Ascending aorta (tissue), 2 donors: ENCODE measurements at regions not wholly inside any gene's neighbourhood (a gene's known extent, or its start where the extent isn't known, plus 50 kb on each side); places are given as distances from the start of the nearest gene placed in this dataset.

Source experiments
- DNase-seq, 2 donors: peaks; one replicate each; pipeline ENCODE4 v3.0.0-alpha.2; 2019; ENCODE audit warnings: low spot score in 2 of 2
- H3K27ac ChIP-seq, 2 donors: fragments of 200-600 bp; sonication (generic); one replicate each; pipeline ENCODE4 v1.5.1; 2016 to 2017; ENCODE audit warnings: mild to moderate bottlenecking in 1 of 2
- H3K27me3 ChIP-seq: fragments of 200-600 bp; sonication (generic); one replicate; pipeline ENCODE4 v1.5.1; 2017
- H3K36me3 ChIP-seq, 2 donors: fragments of 200-600 bp; sonication (generic); one replicate each; pipeline ENCODE4 v1.5.1; 2016
- H3K4me1 ChIP-seq, 2 donors: fragments of 200-600 bp; sonication (generic); one replicate each; pipeline ENCODE4 v1.5.1; 2016 to 2017; ENCODE audit warnings: mild to moderate bottlenecking in 1 of 2
- H3K4me3 ChIP-seq, 2 donors: fragments of 200-600 bp; sonication (generic); one replicate each; pipeline ENCODE4 v1.5.1; 2016 to 2017; ENCODE audit warnings: mild to moderate bottlenecking in 1 of 2
- H3K9me3 ChIP-seq, 2 donors: fragments of 200-600 bp; sonication (generic); one replicate each; pipeline ENCODE4 v1.5.1; 2016
- intact Hi-C: fragments of 100-400 bp; cut with DNase I; formaldehyde crosslinking; loops from one replicate; pipeline ENCODE4 v1.15.1; 2023
- TF ChIP-seq, protein P1 (sequence below), 3 experiments: fragments of 200-600 bp in 2 of 3; fragments of 450-650 bp in 1 of 3; sonication (generic) in 2 of 3; IDR thresholded peaks; one replicate each; pipeline ENCODE4 v1.5.1; 2016 to 2019; ENCODE audit warnings: antibody characterized with exemption in 3 of 3, mild to moderate bottlenecking in 1 of 3, moderate library complexity in 1 of 3

DNA sequence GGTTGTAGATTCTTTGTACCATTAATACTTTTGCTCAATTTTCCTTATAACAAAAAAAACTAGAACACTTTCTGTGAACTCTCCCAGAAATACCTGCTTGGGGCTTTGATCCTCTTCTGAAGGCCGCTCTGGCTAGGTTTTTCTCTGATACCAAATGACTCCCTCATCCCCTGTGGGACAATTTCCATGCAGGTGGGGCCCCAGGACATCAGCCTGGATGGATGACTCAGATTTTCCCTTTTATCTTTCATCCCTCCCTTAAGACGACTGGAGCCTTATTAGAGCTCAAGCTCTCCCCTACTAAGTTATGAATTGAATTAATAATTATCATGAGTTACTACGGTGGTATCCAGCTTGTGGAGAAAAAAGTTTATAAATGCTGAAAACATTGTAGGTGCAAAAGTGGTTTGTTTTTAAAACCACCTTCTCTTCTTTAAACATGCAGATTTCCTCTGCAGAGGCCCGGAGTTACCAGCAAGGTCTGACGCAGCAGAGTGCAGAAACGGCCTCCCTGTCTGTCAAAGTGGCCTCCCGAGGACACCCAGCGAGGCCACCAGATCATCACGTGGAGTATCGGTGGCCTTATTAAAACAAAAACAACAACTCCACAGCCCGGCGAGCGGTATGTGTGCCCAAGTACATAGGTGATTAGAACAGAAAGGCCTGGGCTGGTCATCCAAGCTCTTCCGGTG is 50.8 kb upstream of the IRX4 start:
- intact Hi-C loops, result no loop called here
- no peak overlapping the region for H3K27ac ChIP-seq
- H3K36me3 ChIP-seq, result no peaks in the 10 kb centered on the region
- no peak overlapping the region for H3K4me3 ChIP-seq
- no peaks in the 10 kb centered on the region for H3K27me3 ChIP-seq
- TF ChIP-seq, protein P1, sequence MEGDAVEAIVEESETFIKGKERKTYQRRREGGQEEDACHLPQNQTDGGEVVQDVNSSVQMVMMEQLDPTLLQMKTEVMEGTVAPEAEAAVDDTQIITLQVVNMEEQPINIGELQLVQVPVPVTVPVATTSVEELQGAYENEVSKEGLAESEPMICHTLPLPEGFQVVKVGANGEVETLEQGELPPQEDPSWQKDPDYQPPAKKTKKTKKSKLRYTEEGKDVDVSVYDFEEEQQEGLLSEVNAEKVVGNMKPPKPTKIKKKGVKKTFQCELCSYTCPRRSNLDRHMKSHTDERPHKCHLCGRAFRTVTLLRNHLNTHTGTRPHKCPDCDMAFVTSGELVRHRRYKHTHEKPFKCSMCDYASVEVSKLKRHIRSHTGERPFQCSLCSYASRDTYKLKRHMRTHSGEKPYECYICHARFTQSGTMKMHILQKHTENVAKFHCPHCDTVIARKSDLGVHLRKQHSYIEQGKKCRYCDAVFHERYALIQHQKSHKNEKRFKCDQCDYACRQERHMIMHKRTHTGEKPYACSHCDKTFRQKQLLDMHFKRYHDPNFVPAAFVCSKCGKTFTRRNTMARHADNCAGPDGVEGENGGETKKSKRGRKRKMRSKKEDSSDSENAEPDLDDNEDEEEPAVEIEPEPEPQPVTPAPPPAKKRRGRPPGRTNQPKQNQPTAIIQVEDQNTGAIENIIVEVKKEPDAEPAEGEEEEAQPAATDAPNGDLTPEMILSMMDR (IDR thresholded peaks at IDR 0.05), result no peak
- peaks cover 0 to 4% of the 10 kb centered on the region in 2 donors for H3K4me1 ChIP-seq
- no peaks in the 10 kb centered on the region for H3K9me3 ChIP-seq
- no peak for DNase-seq
